ENCODE measurements at regions not wholly inside any gene's neighbourhood (a gene's known extent, or its start where the extent isn't known, plus 50 kb on each side); places are given as distances from the start of the nearest gene placed in this dataset.

DNA sequence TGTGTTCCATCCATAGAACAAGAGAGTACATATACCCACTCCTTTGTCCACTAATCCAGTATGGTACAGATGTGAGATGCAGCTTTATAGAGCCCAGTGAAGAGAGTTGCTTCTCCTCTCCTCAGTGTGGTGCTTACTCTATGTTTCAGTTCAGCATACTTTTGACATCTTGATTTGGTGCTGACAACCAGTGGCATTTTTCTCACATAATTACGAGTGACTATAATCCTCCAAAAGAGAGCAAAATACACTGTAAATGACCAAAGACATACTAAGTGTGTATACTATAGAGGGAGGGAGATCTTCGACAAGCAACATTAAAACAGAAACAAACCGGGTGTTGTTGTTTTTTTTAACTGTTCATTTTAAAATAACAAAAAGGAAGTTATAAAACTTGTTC is 191.5 kb downstream of the KLHL28 start:
- H3K9me1 ChIP-seq (ENCODE audit: control insufficient read depth, insufficient read depth, low read length), result no peaks in the 10 kb centered on the region
- H3K36me3 ChIP-seq (ENCODE audit: control insufficient read depth, insufficient read depth, low read length), result no peaks in the 10 kb centered on the region
- H3K4me1 ChIP-seq (replicated peaks in 1 of 2; ENCODE audit: control insufficient read depth in 2 of 2, insufficient read depth in 2 of 2, low read length in 2 of 2), result no peaks in the 10 kb centered on the region
- no peak overlapping the region for H3K4me3 ChIP-seq
- POLR2A ChIA-PET, result no interaction called here
- no TSS peak for BruUV-seq (replicated peaks)
- H3K9ac ChIP-seq (ENCODE audit: insufficient read depth in 1 of 2, low read depth in 2 of 2, low read length in 2 of 2), result no peak overlapping the region
- FAIRE-seq (no peak), DNase-seq (ENCODE audit: extremely low read depth in 1 of 4, low spot score in 3 of 4) (no peak), ATAC-seq (no peak)
- TF ChIP-seq HNRNPK (IDR thresholded peaks at IDR 0.05; ENCODE audit: low read depth, low read length, poor library complexity, severe bottlenecking), result no peak
- TF ChIP-seq, protein P1, sequence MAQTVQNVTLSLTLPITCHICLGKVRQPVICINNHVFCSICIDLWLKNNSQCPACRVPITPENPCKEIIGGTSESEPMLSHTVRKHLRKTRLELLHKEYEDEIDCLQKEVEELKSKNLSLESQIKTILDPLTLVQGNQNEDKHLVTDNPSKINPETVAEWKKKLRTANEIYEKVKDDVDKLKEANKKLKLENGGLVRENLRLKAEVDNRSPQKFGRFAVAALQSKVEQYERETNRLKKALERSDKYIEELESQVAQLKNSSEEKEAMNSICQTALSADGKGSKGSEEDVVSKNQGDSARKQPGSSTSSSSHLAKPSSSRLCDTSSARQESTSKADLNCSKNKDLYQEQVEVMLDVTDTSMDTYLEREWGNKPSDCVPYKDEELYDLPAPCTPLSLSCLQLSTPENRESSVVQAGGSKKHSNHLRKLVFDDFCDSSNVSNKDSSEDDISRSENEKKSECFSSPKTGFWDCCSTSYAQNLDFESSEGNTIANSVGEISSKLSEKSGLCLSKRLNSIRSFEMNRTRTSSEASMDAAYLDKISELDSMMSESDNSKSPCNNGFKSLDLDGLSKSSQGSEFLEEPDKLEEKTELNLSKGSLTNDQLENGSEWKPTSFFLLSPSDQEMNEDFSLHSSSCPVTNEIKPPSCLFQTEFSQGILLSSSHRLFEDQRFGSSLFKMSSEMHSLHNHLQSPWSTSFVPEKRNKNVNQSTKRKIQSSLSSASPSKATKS (CRISPR knock-in tag; IDR thresholded peaks at IDR 0.05), result no peak
- 3% methylated on average over 3 of the region's 3 CpGs for WGBS (ENCODE audit: insufficient coverage, low coverage, missing lambda C conversion rate)
- H3K27me3 ChIP-seq (ENCODE audit: control insufficient read depth in 2 of 2, insufficient read depth in 2 of 2, low read length in 2 of 2), result no peaks in the 10 kb centered on the region
- no peaks in the 10 kb centered on the region for H4K20me1 ChIP-seq (replicated peaks; ENCODE audit: control insufficient read depth, insufficient read depth, low read length)
- H3K27ac ChIP-seq (ENCODE audit: extremely low read depth, low read depth, low read length), result no peak overlapping the region
- H3K9me3 ChIP-seq (replicated peaks; ENCODE audit: control insufficient read depth, insufficient read depth, low read depth, low read length), result no peaks in the 10 kb centered on the region
- CTCF ChIA-PET (ENCODE audit: low intra/inter-chr PET ratio), result no interaction called here
- no peak overlapping the region for H2AFZ ChIP-seq (ENCODE audit: low read depth, low read length)
- in situ Hi-C loops (cut with MboI), result no loop called here
- H3K79me2 ChIP-seq (ENCODE audit: control insufficient read depth, insufficient read depth, low read length), result no peaks in the 10 kb centered on the region
- H3K4me2 ChIP-seq (ENCODE audit: insufficient read depth, low read length), result no peak overlapping the region
- intact Hi-C loops (cut with micrococcal nuclease), result no loop called here

DNA sequence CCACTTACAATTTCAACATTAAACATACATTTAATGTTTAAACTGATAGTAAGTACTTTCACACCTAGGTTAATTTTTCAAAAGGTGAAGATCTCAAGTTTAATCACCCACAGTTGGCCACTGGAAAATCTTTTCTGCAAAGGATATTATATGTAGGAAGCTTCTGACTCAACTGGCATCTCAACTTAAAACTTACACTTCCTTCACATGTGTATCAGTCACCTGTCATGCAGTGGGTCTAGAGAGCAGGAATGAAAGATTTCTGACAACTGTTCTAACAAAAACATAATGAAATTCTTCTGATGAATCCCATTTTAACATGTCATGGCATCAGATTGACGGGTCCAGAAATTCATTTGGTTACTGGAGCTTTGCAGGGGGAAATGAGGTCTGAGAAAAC is 192.8 kb downstream of the KLHL28 start:
- no peaks in the 10 kb centered on the region for H3K79me2 ChIP-seq (ENCODE audit: control insufficient read depth, insufficient read depth, low read length)
- no peaks in the 10 kb centered on the region for H3K9me1 ChIP-seq (ENCODE audit: control insufficient read depth, insufficient read depth, low read length)
- no peak overlapping the region for H3K4me2 ChIP-seq (ENCODE audit: insufficient read depth, low read length)
- intact Hi-C loops (cut with micrococcal nuclease), result no loop called here
- H3K9me3 ChIP-seq (replicated peaks; ENCODE audit: control insufficient read depth, insufficient read depth, low read depth, low read length), result no peaks in the 10 kb centered on the region
- POLR2A ChIA-PET, result no interaction called here
- CTCF ChIA-PET (ENCODE audit: low intra/inter-chr PET ratio), result no interaction called here
- no peak overlapping the region for H3K4me3 ChIP-seq
- no peak overlapping the region for H2AFZ ChIP-seq (ENCODE audit: low read depth, low read length)
- no peak for DNase-seq (ENCODE audit: extremely low read depth in 1 of 4, low spot score in 3 of 4)
- no peak overlapping the region for H3K27ac ChIP-seq (ENCODE audit: extremely low read depth, low read depth, low read length)
- H3K9ac ChIP-seq (ENCODE audit: insufficient read depth in 1 of 2, low read depth in 2 of 2, low read length in 2 of 2), result no peak overlapping the region
- BruUV-seq (replicated peaks), result no TSS peak
- no peak for FAIRE-seq
- no peaks in the 10 kb centered on the region for H3K27me3 ChIP-seq (ENCODE audit: control insufficient read depth in 2 of 2, insufficient read depth in 2 of 2, low read length in 2 of 2)
- no peaks in the 10 kb centered on the region for H3K4me1 ChIP-seq (replicated peaks in 1 of 2; ENCODE audit: control insufficient read depth in 2 of 2, insufficient read depth in 2 of 2, low read length in 2 of 2)
- WGBS (ENCODE audit: insufficient coverage, low coverage, missing lambda C conversion rate), result 0% methylated on average over 1 of the region's 1 CpG
- no peak for ATAC-seq
- TF ChIP-seq WHSC1 (IDR thresholded peaks at IDR 0.05; ENCODE audit: low read length) (no peak), BACH1 (tag; IDR thresholded peaks at IDR 0.05) (no peak), ZNF589 (CRISPR knock-in tag; IDR thresholded peaks at IDR 0.05; ENCODE audit: low read depth) (no peak), BHLHE40 (IDR thresholded peaks at IDR 0.05; ENCODE audit: low read length) (no peak), NCOA2 (IDR thresholded peaks at IDR 0.05; ENCODE audit: partially characterized antibody in 2 of 2) (no peak)
- in situ Hi-C loops (cut with MboI), result no loop called here
- H3K36me3 ChIP-seq (ENCODE audit: control insufficient read depth, insufficient read depth, low read length), result no peaks in the 10 kb centered on the region
- no peaks in the 10 kb centered on the region for H4K20me1 ChIP-seq (replicated peaks; ENCODE audit: control insufficient read depth, insufficient read depth, low read length)

Measured in K562 (cell line).